MG63 (cell line): ENCODE measurements at regions not wholly inside any gene's neighbourhood (a gene's known extent, or its start where the extent isn't known, plus 50 kb on each side); places are given as distances from the start of the nearest gene placed in this dataset.
"Not testable (repeated sequence)": the region's sequence is repeated elsewhere in the genome, so short reads cannot be mapped to it uniquely, and the experiment has no call there.

ENCODE experiments used
- DNase-seq: peaks from one replicate; pipeline ENCODE4 v3.0.0-alpha.2; 2020
- H3K27me3 ChIP-seq: fragments of 250-450 bp; sonication (Bioruptor Pico); 2 replicates; pipeline ENCODE4 v1.5.1; 2020; ENCODE audit warnings: mild to moderate bottlenecking, moderate library complexity
- H3K36me3 ChIP-seq: fragments of 250-450 bp; sonication (Bioruptor Pico); 2 replicates; pipeline ENCODE4 v1.5.1; 2020; ENCODE audit warnings: mild to moderate bottlenecking, moderate library complexity
- H3K4me3 ChIP-seq: fragments of 250-450 bp; sonication (Bioruptor Pico); 2 replicates; pipeline ENCODE4 v1.5.1; 2020; ENCODE audit warnings: mild to moderate bottlenecking, moderate library complexity
- H3K9me3 ChIP-seq: fragments of 250-450 bp; sonication (Bioruptor Pico); 2 replicates; pipeline ENCODE4 v1.5.1; 2020; ENCODE audit warnings: mild to moderate bottlenecking, moderate library complexity

GRCh38 chr18:55738483-55739114 lies 150.6 kb upstream of the TCF4 start:
- H3K9me3 ChIP-seq: no peaks in the 10 kb centered on the region
- no peak for DNase-seq
- H3K4me3 ChIP-seq: no peak overlapping the region
- no peaks in the 10 kb centered on the region for H3K36me3 ChIP-seq
- no peaks in the 10 kb centered on the region for H3K27me3 ChIP-seq

GRCh38 chr18:55737781-55738468 lies 149.9 kb upstream of the TCF4 start:
- Histone ChIP-seq H3K4me3 (no peak overlapping the region), H3K36me3 (no peaks in the 10 kb centered on the region), H3K9me3 (no peaks in the 10 kb centered on the region), H3K27me3 (no peaks in the 10 kb centered on the region)
- no peak for DNase-seq

GRCh38 chr18:55737266-55737665 lies 149.3 kb upstream of the TCF4 start:
- no peaks in the 10 kb centered on the region for H3K27me3 ChIP-seq
- H3K9me3 ChIP-seq: no peaks in the 10 kb centered on the region
- H3K36me3 ChIP-seq: no peaks in the 10 kb centered on the region
- DNase-seq: no peak
- no peak overlapping the region for H3K4me3 ChIP-seq

- DNase-seq: no peak
- no peaks in the 10 kb centered on the region for H3K27me3 ChIP-seq
- H3K9me3 ChIP-seq: no peaks in the 10 kb centered on the region
- no peak overlapping the region for H3K4me3 ChIP-seq
- H3K36me3 ChIP-seq: no peaks in the 10 kb centered on the region
These were observed 148.0 kb upstream of the TCF4 start for GRCh38 chr18:55735969-55736368.

GRCh38 chr18:55735199-55735855 lies 147.3 kb upstream of the TCF4 start:
- no peaks in the 10 kb centered on the region for H3K36me3 ChIP-seq
- no peaks in the 10 kb centered on the region for H3K9me3 ChIP-seq
- DNase-seq: no peak
- H3K4me3 ChIP-seq: no peak overlapping the region
- no peaks in the 10 kb centered on the region for H3K27me3 ChIP-seq

GRCh38 chr18:55732227-55733106 lies 144.5 kb upstream of the TCF4 start:
- H3K9me3 ChIP-seq: no peaks in the 10 kb centered on the region
- no peaks in the 10 kb centered on the region for H3K27me3 ChIP-seq
- DNase-seq: no peak
- no peak overlapping the region for H3K4me3 ChIP-seq
- H3K36me3 ChIP-seq: no peaks in the 10 kb centered on the region

- H3K27me3 ChIP-seq: no peaks in the 10 kb centered on the region
These were observed 143.6 kb upstream of the TCF4 start for GRCh38 chr18:55731594-55732042.

GRCh38 chr18:55721006-55721405 lies 133.0 kb upstream of the TCF4 start:
- not testable (repeated sequence) for H3K36me3 ChIP-seq, DNase-seq, H3K27me3 ChIP-seq, H3K4me3 ChIP-seq, H3K9me3 ChIP-seq

More at GRCh38 chr18:55731594-55732042, 143.6 kb upstream of the TCF4 start:
- no peaks in the 10 kb centered on the region for H3K9me3 ChIP-seq
- no peaks in the 10 kb centered on the region for H3K36me3 ChIP-seq
- DNase-seq: no peak
- no peak overlapping the region for H3K4me3 ChIP-seq

GRCh38 chr18:55713707-55714106 lies 125.7 kb upstream of the TCF4 start:
- Histone ChIP-seq H3K9me3 (peaks cover 5% of the 10 kb centered on the region; the same call in 1 of the 2 replicates), H3K4me3 (no peak overlapping the region), H3K27me3 (no peaks in the 10 kb centered on the region), H3K36me3 (no peaks in the 10 kb centered on the region)
- DNase-seq: no peak

GRCh38 chr18:55706898-55707297 lies 118.9 kb upstream of the TCF4 start:
- no peaks in the 10 kb centered on the region for H3K27me3 ChIP-seq

GRCh38 chr18:55699233-55699765 lies 111.3 kb upstream of the TCF4 start:
- Histone ChIP-seq H3K4me3 (no peak overlapping the region), H3K9me3 (peaks cover 5% of the 10 kb centered on the region), H3K36me3 (no peaks in the 10 kb centered on the region), H3K27me3 (no peaks in the 10 kb centered on the region)
- no peak for DNase-seq

More at GRCh38 chr18:55706898-55707297, 118.9 kb upstream of the TCF4 start:
- Histone ChIP-seq H3K9me3 (peaks cover 9% of the 10 kb centered on the region), H3K36me3 (no peaks in the 10 kb centered on the region), H3K4me3 (no peak overlapping the region)
- DNase-seq: no peak

GRCh38 chr18:55696811-55697210 lies 108.8 kb upstream of the TCF4 start:
- Histone ChIP-seq H3K4me3 (no peak overlapping the region), H3K27me3 (no peaks in the 10 kb centered on the region), H3K9me3 (peaks cover under 1% of the 10 kb centered on the region), H3K36me3 (no peaks in the 10 kb centered on the region)
- DNase-seq: no peak

GRCh38 chr18:55695091-55695490 lies 107.1 kb upstream of the TCF4 start:
- Histone ChIP-seq H3K9me3 (no peaks in the 10 kb centered on the region), H3K27me3 (no peaks in the 10 kb centered on the region), H3K4me3 (no peak overlapping the region), H3K36me3 (no peaks in the 10 kb centered on the region)
- DNase-seq: no peak

GRCh38 chr18:55694291-55694690 lies 106.3 kb upstream of the TCF4 start:
- H3K4me3 ChIP-seq: no peak overlapping the region
- no peak for DNase-seq
- H3K9me3 ChIP-seq: no peaks in the 10 kb centered on the region
- no peaks in the 10 kb centered on the region for H3K36me3 ChIP-seq
- H3K27me3 ChIP-seq: no peaks in the 10 kb centered on the region

- H3K36me3 ChIP-seq: no peaks in the 10 kb centered on the region
- H3K4me3 ChIP-seq: no peak overlapping the region
- no peaks in the 10 kb centered on the region for H3K9me3 ChIP-seq
- no peaks in the 10 kb centered on the region for H3K27me3 ChIP-seq
- DNase-seq: no peak
These were observed 100.0 kb upstream of the TCF4 start for GRCh38 chr18:55688030-55688429.

- Histone ChIP-seq H3K27me3 (no peaks in the 10 kb centered on the region), H3K9me3 (no peaks in the 10 kb centered on the region), H3K4me3 (no peak overlapping the region), H3K36me3 (no peaks in the 10 kb centered on the region)
- no peak for DNase-seq
These were observed 99.1 kb upstream of the TCF4 start for GRCh38 chr18:55687106-55687505.

GRCh38 chr18:55685638-55686037 lies 97.6 kb upstream of the TCF4 start:
- no peaks in the 10 kb centered on the region for H3K9me3 ChIP-seq
- H3K4me3 ChIP-seq: no peak overlapping the region
- H3K27me3 ChIP-seq: no peaks in the 10 kb centered on the region
- no peak for DNase-seq
- H3K36me3 ChIP-seq: no peaks in the 10 kb centered on the region
